Heart left ventricle (tissue), 16 donors: ENCODE measurements at regions not wholly inside any gene's neighbourhood (a gene's known extent, or its start where the extent isn't known, plus 50 kb on each side); places are given as distances from the start of the nearest gene placed in this dataset.

Experiments used
- ATAC-seq, 4 donors: fragments of 200-7000 bp; cut with Tn5 transposase; one replicate each; pipeline ENCODE4 v1.9.1; 2020 to 2022; ENCODE audit warnings: moderate library complexity in 4 of 4, mild to moderate bottlenecking in 3 of 4, moderate number of reproducible peaks in 1 of 4
- DNase-seq, 5 donors: peaks; one replicate each; pipeline ENCODE4 v3.0.0-alpha.2; 2020
- H3K27ac ChIP-seq, 12 donors: fragments of 200-600 bp; sonication (generic) in 4 of 12; one replicate each; pipeline versions ENCODE4 v1.5.0 to v1.8.0; 2016 to 2022; ENCODE audit warnings: mild to moderate bottlenecking in 2 of 12
- H3K27me3 ChIP-seq, 9 donors: fragments of 200-600 bp; sonication (generic) in 2 of 9; one replicate each; pipeline versions ENCODE4 v1.5.1 to v1.8.0; 2016 to 2022; ENCODE audit warnings: mild to moderate bottlenecking in 3 of 9
- H3K36me3 ChIP-seq, 9 donors: fragments of 200-600 bp; sonication (generic) in 2 of 9; one replicate each; pipeline versions ENCODE4 v1.5.0 to v1.8.0; 2018 to 2022; ENCODE audit warnings: mild to moderate bottlenecking in 2 of 9
- H3K4me1 ChIP-seq, 12 donors: fragments of 200-600 bp; sonication (generic) in 4 of 12; one replicate each; pipeline versions ENCODE4 v1.5.0 to v1.8.0; 2016 to 2022; ENCODE audit warnings: mild to moderate bottlenecking in 3 of 12
- H3K4me3 ChIP-seq, 12 donors: fragments of 200-600 bp; sonication (generic) in 4 of 12; one replicate each; pipeline versions ENCODE4 v1.5.0 to v1.8.0; 2017 to 2022; ENCODE audit warnings: mild to moderate bottlenecking in 9 of 12, moderate library complexity in 4 of 12
- H3K9me3 ChIP-seq, 12 donors: fragments of 200-600 bp; sonication (generic) in 4 of 12; one replicate each; pipeline versions ENCODE4 v1.5.0 to v1.8.0; 2016 to 2022; ENCODE audit warnings: mild to moderate bottlenecking in 1 of 12
- CTCF ChIP-seq, 12 donors: fragments of 200-600 bp; sonication (generic) in 4 of 12; IDR thresholded peaks; one replicate each; pipeline versions ENCODE4 v1.5.0 to v1.8.0; 2018 to 2022; ENCODE audit warnings: antibody characterized with exemption in 12 of 12, mild to moderate bottlenecking in 5 of 12
- POLR2A ChIP-seq, 2 donors: fragments of 450-650 bp; IDR thresholded peaks; one replicate each; pipeline ENCODE4 v1.6.1; 2017; ENCODE audit warnings: antibody characterized with exemption in 2 of 2, mild to moderate bottlenecking in 2 of 2, moderate library complexity in 2 of 2
- WGBS, 4 donors: extraction: QIAGEN DNeasy Blood & Tissue Kit in 2 of 4; methylation state at CpG; one replicate each; pipeline versions ENCODE4 v1.1.5 to v1.1.7; 2013 to 2018; 5-methylcytosine and 5-hydroxymethylcytosine counted together
- intact Hi-C, 10 donors: fragments of 100-400 bp; cut with DNase I; formaldehyde crosslinking; loops; one replicate each; pipeline versions ENCODE4 v1.11.1 to v1.14.2; 2022
- donor health status: ischemic (EF 13 %, LVEDD 7.1; RV severe dilation, severe dysfunction).
- donor health status: healthy with polysubstance abuse.
- donor health status: DM: no; HTN: yes; CAD: no.
- donor health status: DM: no; HTN: no; CAD: no.
- donor health status: ischemic (EF 25% LVEDD 6.9; RV normal size, moderate dysfunction).
- donor health status: ischemic (EF 25% LVEDD 5.7; RV mildly dilated, moderate dysfunction).
- donor health status: healthy.
- donor health status: DM: yes; HTN: yes; CAD: no.
- donor health status: ischemic (EF 35%, LVEDD 5.7; RV mildly dilated, moderate dysfunction).
- donor health status: nonischemic (EF 11% LVEDD 7.7; RV severe dilation, severe dysfunction).
- donor health status: DM: yes; HTN: yes; CAD: no.
- donor health status: PGD.
- donor health status: ischemic (EF 29% LVEDD 5.4; RV normal size, mild dysfunction).
- donor health status: nonischemic (EF 23%, LVEDD 6.1; RV moderate dilation, normal function).

- Histone ChIP-seq H3K27ac (no peak overlapping the region), H3K36me3 (no peaks in the 10 kb centered on the region), H3K27me3 (no peaks in the 10 kb centered on the region), H3K9me3 (no peaks in the 10 kb centered on the region), H3K4me3 (no peak overlapping the region), H3K4me1 (no peaks in the 10 kb centered on the region)
- WGBS, 4 donors: 76 to 82% (median 78%) methylated on average over 4 of the region's 4 CpGs
- TF ChIP-seq CTCF (IDR thresholded peaks at IDR 0.05): no peak
- TF ChIP-seq POLR2A (IDR thresholded peaks at IDR 0.05): no peak
- DNase-seq: no peak
- intact Hi-C loops: no loop called here
- ATAC-seq: no peak
Measured at GRCh38 chr3:152011812-152012735, 138.6 kb downstream of the SUCNR1 start.

GRCh38 chr3:152019508-152019907 is 146.1 kb downstream of the SUCNR1 start:
- TF ChIP-seq CTCF (IDR thresholded peaks at IDR 0.05) (no peak), POLR2A (IDR thresholded peaks at IDR 0.05) (no peak)
- Histone ChIP-seq H3K27me3 (no peaks in the 10 kb centered on the region), H3K36me3 (no peaks in the 10 kb centered on the region), H3K4me1 (no peaks in the 10 kb centered on the region), H3K27ac (no peak overlapping the region), H3K9me3 (no peaks in the 10 kb centered on the region), H3K4me3 (no peak overlapping the region)
- DNase-seq (no peak), ATAC-seq (no peak)
- 53 to 72% (median 57%) methylated on average over 2 of the region's 2 CpGs for WGBS, 4 donors
- intact Hi-C loops: no loop called here

GRCh38 chr3:152021951-152022461 is 148.6 kb downstream of the SUCNR1 start:
- no peak for ATAC-seq
- H3K4me1 ChIP-seq: no peaks in the 10 kb centered on the region
- no peak for TF ChIP-seq POLR2A (IDR thresholded peaks at IDR 0.05)
- TF ChIP-seq CTCF (IDR thresholded peaks at IDR 0.05): no peak
- WGBS, 4 donors: 79 to 89% (median 81%) methylated on average over 4 of the region's 4 CpGs
- no peaks in the 10 kb centered on the region for H3K36me3 ChIP-seq
- no peak overlapping the region for H3K27ac ChIP-seq
- intact Hi-C loops: no loop called here
- no peak for DNase-seq
- no peak overlapping the region for H3K4me3 ChIP-seq
- no peaks in the 10 kb centered on the region for H3K9me3 ChIP-seq
- H3K27me3 ChIP-seq: no peaks in the 10 kb centered on the region

GRCh38 chr3:152026033-152026556 is 152.7 kb downstream of the SUCNR1 start:
- intact Hi-C loops: no loop called here
- H3K9me3 ChIP-seq: no peaks in the 10 kb centered on the region
- no peak for ATAC-seq
- no peaks in the 10 kb centered on the region for H3K27me3 ChIP-seq
- 83 to 88% (median 85%) methylated on average over 5 of the region's 5 CpGs for WGBS, 4 donors
- H3K4me1 ChIP-seq: no peaks in the 10 kb centered on the region
- no peak for DNase-seq
- TF ChIP-seq CTCF (IDR thresholded peaks at IDR 0.05) (peak in 2 of 12 donors; percentile 13 to 18), POLR2A (IDR thresholded peaks at IDR 0.05) (no peak)
- H3K27ac ChIP-seq: no peak overlapping the region
- no peak overlapping the region for H3K4me3 ChIP-seq
- H3K36me3 ChIP-seq: no peaks in the 10 kb centered on the region
